Ectodermal cell (in vitro differentiated cells): ENCODE measurements at regions not wholly inside any gene's neighbourhood (a gene's known extent, or its start where the extent isn't known, plus 50 kb on each side); places are given as distances from the start of the nearest gene placed in this dataset.

ENCODE experiments used
- H3K27ac ChIP-seq: 2 replicates; pipeline ENCODE4 v1.7.0; 2013; ENCODE audit warnings: mild to moderate bottlenecking, low read depth, low read length; ENCODE audit not compliant: insufficient read depth, poor library complexity, severe bottlenecking
- H3K27me3 ChIP-seq: 2 replicates; pipeline ENCODE4 v1.7.0; 2013; ENCODE audit warnings: mild to moderate bottlenecking, low read length; ENCODE audit not compliant: insufficient read depth, control insufficient read depth, poor library complexity, severe bottlenecking
- H3K36me3 ChIP-seq: one replicate; pipeline ENCODE4 v1.7.0; 2013; ENCODE audit warnings: low read length; ENCODE audit not compliant: control insufficient read depth, insufficient read depth
- H3K4me1 ChIP-seq: one replicate; pipeline ENCODE4 v1.7.0; 2013; ENCODE audit warnings: low read length; ENCODE audit not compliant: control insufficient read depth, insufficient read depth
- H3K4me3 ChIP-seq: 2 replicates; pipeline ENCODE4 v1.7.0; 2013; ENCODE audit warnings: low read depth, low read length, control low read depth; ENCODE audit not compliant: insufficient read depth
- H3K9me3 ChIP-seq: 2 replicates; pipeline ENCODE4 v1.7.0; 2013; ENCODE audit warnings: mild to moderate bottlenecking, low read length, moderate library complexity; ENCODE audit not compliant: control insufficient read depth
- WGBS, 2 experiments: methylation state at CpG; one replicate each; pipeline ENCODE4 v1.1.7; 2013; ENCODE audit warnings: missing lambda C conversion rate in 2 of 2; 5-methylcytosine and 5-hydroxymethylcytosine counted together

GRCh38 chr12:131370321-131370720 is 340.6 kb upstream of the SFSWAP start:
- WGBS, 2 experiments = 87 to 89% methylated on average over 8 of the region's 8 CpGs
- Histone ChIP-seq H3K27me3 (no peaks in the 10 kb centered on the region), H3K4me3 (no peak overlapping the region), H3K27ac (no peak overlapping the region), H3K4me1 (peaks cover 7% of the 10 kb centered on the region), H3K9me3 (no peaks in the 10 kb centered on the region), H3K36me3 (no peaks in the 10 kb centered on the region)

DNA sequence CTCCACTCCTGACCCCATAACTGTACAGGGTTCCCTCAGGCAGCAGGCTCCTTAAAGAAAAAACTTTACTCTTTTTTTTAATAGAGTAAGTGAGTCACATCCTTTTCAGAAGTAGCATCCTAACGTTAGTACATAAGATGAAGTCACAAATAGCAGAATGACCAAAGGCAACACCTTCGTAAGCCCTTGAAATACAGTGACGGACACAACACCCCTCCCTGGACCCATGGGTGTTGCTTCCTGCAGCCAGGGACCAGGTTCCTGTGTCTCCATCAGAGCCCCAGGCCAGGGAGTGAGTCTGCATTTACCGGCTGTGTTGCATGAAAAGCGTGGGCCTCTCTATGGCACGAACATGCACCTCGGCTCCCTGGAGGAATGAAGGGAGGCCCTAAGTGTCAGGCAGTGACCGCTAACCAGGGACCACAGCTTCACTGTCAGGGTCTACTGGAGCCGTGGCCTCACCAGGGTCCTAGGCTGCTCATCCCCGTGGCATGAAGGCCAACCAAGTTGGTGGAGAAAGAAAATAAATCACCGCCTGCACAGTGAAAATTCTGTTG is 340.0 kb upstream of the SFSWAP start:
- Histone ChIP-seq H3K27ac (no peak overlapping the region), H3K36me3 (no peaks in the 10 kb centered on the region), H3K4me1 (peaks cover 7% of the 10 kb centered on the region), H3K4me3 (no peak overlapping the region), H3K9me3 (no peaks in the 10 kb centered on the region), H3K27me3 (no peaks in the 10 kb centered on the region)
- WGBS, 2 experiments = 90 to 91% methylated on average over 11 of the region's 11 CpGs

DNA sequence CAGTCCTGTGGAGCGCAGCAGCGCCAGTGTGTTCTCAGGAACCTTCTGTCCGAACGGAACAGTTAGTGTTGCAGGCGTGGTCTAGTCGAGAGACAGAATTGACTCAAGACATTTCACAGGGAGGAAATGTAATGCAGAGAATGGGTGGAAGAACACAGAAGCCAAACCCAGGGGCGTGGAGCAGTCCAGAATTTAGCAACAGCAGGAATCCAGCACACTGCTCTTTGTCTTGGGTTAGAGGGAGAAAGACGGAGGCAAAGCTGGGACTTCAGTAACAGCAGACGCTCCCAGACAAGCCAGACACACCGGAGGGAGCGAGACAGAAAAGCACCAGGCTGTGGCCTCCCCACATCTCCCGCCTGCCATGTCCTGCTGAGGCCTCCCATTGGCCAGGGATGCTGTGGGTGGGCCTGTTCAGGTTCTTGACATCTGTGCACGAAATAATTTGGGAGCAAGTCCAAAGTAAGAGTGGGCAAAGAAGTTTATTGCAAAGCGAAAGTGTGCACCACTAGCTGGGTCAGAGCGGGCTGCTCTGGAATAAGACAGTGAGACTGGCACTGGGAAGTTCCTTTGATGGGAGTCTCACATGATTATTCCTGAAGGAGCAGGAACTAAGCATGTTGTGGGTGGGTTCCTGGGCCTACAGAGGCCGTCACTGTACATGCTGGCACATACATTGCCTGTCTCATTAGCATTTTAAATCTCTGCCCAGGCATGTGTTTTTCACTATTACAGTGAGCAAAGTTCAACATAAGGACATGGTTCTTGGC is 339.3 kb upstream of the SFSWAP start:
- 91 to 93% methylated on average over 16 of the region's 16 CpGs for WGBS, 2 experiments
- Histone ChIP-seq H3K4me3 (no peak overlapping the region), H3K27ac (no peak overlapping the region), H3K27me3 (no peaks in the 10 kb centered on the region), H3K9me3 (no peaks in the 10 kb centered on the region), H3K36me3 (no peaks in the 10 kb centered on the region), H3K4me1 (peaks cover 7% of the 10 kb centered on the region)

GRCh38 chr12:131372171-131372475 is 338.8 kb upstream of the SFSWAP start:
- Histone ChIP-seq H3K4me3 (no peak overlapping the region), H3K4me1 (peaks cover 7% of the 10 kb centered on the region), H3K36me3 (no peaks in the 10 kb centered on the region), H3K27me3 (no peaks in the 10 kb centered on the region), H3K27ac (no peak overlapping the region), H3K9me3 (no peaks in the 10 kb centered on the region)
- 94 to 95% methylated on average over 8 of the region's 8 CpGs for WGBS, 2 experiments

DNA sequence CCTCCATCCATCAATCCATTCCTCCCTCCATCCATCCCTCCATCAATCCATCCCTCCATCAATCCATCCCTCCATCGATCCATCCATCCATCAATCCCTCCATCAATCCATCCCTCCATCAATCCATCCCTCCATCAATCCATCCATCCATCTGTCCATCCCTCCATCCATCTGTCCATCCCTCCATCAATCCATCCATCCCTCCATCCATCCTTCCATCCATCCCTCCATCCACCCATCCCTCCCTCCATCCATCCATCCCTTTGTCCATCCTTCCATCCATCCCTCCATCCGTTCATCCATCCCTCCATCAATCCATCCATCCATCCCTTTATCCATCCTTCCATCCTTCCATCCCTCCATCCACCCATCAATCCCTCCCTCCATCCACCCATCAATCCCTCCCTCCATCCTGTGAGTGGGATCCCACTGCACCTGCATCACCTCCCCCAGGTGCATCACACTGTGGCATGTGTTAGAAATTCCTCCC is 338.1 kb upstream of the SFSWAP start:
- H3K4me3 ChIP-seq = no peak overlapping the region
- H3K4me1 ChIP-seq = peaks cover 7% of the 10 kb centered on the region
- H3K27me3 ChIP-seq = no peaks in the 10 kb centered on the region
- WGBS, 2 experiments = 88% methylated on average over 2 of the region's 2 CpGs
- H3K36me3 ChIP-seq = no peaks in the 10 kb centered on the region
- no peak overlapping the region for H3K27ac ChIP-seq
- no peaks in the 10 kb centered on the region for H3K9me3 ChIP-seq

GRCh38 chr12:131375261-131375971 is 335.5 kb upstream of the SFSWAP start:
- Histone ChIP-seq H3K9me3 (no peaks in the 10 kb centered on the region), H3K27ac (no peak overlapping the region), H3K36me3 (no peaks in the 10 kb centered on the region), H3K4me1 (peaks cover 14% of the 10 kb centered on the region), H3K4me3 (no peak overlapping the region), H3K27me3 (no peaks in the 10 kb centered on the region)
- WGBS, 2 experiments = 88 to 90% methylated on average over 17 of the region's 17 CpGs

GRCh38 chr12:131375972-131376345 is 334.9 kb upstream of the SFSWAP start:
- no peaks in the 10 kb centered on the region for H3K36me3 ChIP-seq
- no peak overlapping the region for H3K27ac ChIP-seq
- 92 to 94% methylated on average over 8 of the region's 8 CpGs for WGBS, 2 experiments
- no peak overlapping the region for H3K4me3 ChIP-seq
- no peaks in the 10 kb centered on the region for H3K9me3 ChIP-seq
- peaks cover 18% of the 10 kb centered on the region for H3K4me1 ChIP-seq
- H3K27me3 ChIP-seq = no peaks in the 10 kb centered on the region

GRCh38 chr12:131378176-131378842 is 332.6 kb upstream of the SFSWAP start:
- 91 to 93% methylated on average over 29 of the region's 29 CpGs for WGBS, 2 experiments
- no peak overlapping the region for H3K27ac ChIP-seq
- H3K4me1 ChIP-seq = peaks cover 28% of the 10 kb centered on the region
- no peak overlapping the region for H3K4me3 ChIP-seq
- no peaks in the 10 kb centered on the region for H3K27me3 ChIP-seq
- no peaks in the 10 kb centered on the region for H3K9me3 ChIP-seq
- H3K36me3 ChIP-seq = no peaks in the 10 kb centered on the region

GRCh38 chr12:131378861-131379665 is 331.8 kb upstream of the SFSWAP start:
- WGBS, 2 experiments = 92 to 93% methylated on average over 31 of the region's 31 CpGs
- Histone ChIP-seq H3K4me1 (peaks cover 28% of the 10 kb centered on the region), H3K9me3 (no peaks in the 10 kb centered on the region), H3K36me3 (no peaks in the 10 kb centered on the region), H3K27me3 (no peaks in the 10 kb centered on the region), H3K4me3 (no peak overlapping the region), H3K27ac (no peak overlapping the region)
